C4-2B (cell line): ENCODE measurements at regions not wholly inside any gene's neighbourhood (a gene's known extent, or its start where the extent isn't known, plus 50 kb on each side); places are given as distances from the start of the nearest gene placed in this dataset.

ENCODE experiments used
- CTCF ChIP-seq: fragments of 450-650 bp; conservative IDR thresholded peaks from 2 replicates; pipeline ENCODE4 v1.5.1; 2017; ENCODE audit warnings: mild to moderate bottlenecking
- ZFX ChIP-seq: fragments of 450-650 bp; IDR thresholded peaks from 2 replicates; pipeline ENCODE4 v1.6.1; 2017

GRCh38 chr22:27393371-27393770 lies 408.2 kb downstream of the MN1 start:
- no peak for TF ChIP-seq CTCF
- no peak for TF ChIP-seq ZFX
